Chondrocyte (in vitro differentiated cells): ENCODE measurements at regions not wholly inside any gene's neighbourhood (a gene's known extent, or its start where the extent isn't known, plus 50 kb on each side); places are given as distances from the start of the nearest gene placed in this dataset.

Experiments
- DNase-seq: peaks from one replicate; pipeline ENCODE4 v3.0.0; 2021; ENCODE audit warnings: mixed read lengths, low spot score
- H3K27ac Mint-ChIP-seq: one replicate; pipeline ENCODE4 v1.8.0; 2021; ENCODE audit warnings: mild to moderate bottlenecking, moderate library complexity, mixed read lengths; ENCODE audit not compliant: unreplicated experiment
- H3K27me3 Mint-ChIP-seq: 2 replicates; pipeline ENCODE4 v1.8.0; 2021; ENCODE audit warnings: low read depth, mixed read lengths
- H3K36me3 Mint-ChIP-seq: 2 replicates; pipeline ENCODE4 v1.8.0; 2021; ENCODE audit warnings: low read depth, mixed read lengths
- H3K4me1 Mint-ChIP-seq: 2 replicates; pipeline ENCODE4 v1.8.0; 2021; ENCODE audit warnings: low read depth, mild to moderate bottlenecking, mixed read lengths
- H3K4me3 Mint-ChIP-seq: one replicate; pipeline ENCODE4 v1.8.0; 2021; ENCODE audit warnings: mild to moderate bottlenecking, moderate library complexity, mixed read lengths; ENCODE audit not compliant: unreplicated experiment
- H3K9me3 Mint-ChIP-seq: 2 replicates; pipeline ENCODE4 v1.8.0; 2021; ENCODE audit warnings: low read depth, mixed read lengths
- CTCF ChIP-seq: fragments of 200-600 bp; sonication (generic); IDR thresholded peaks from 2 replicates; pipeline ENCODE4 v1.5.0; 2021; ENCODE audit warnings: antibody characterized with exemption, mild to moderate bottlenecking, moderate library complexity

- Mint-ChIP-seq H3K27ac (no peak overlapping the region), H3K27me3 (peaks cover 4% of the 10 kb centered on the region), H3K36me3 (no peaks in the 10 kb centered on the region), H3K4me1 (peaks cover 24% of the 10 kb centered on the region), H3K9me3 (no peaks in the 10 kb centered on the region), H3K4me3 (no peak overlapping the region)
- TF ChIP-seq CTCF = no peak
- no peak for DNase-seq
Measured at GRCh38 chr16:54512467-54512995, 225.9 kb upstream of the IRX3 start.

GRCh38 chr16:54511222-54511731 is 224.7 kb upstream of the IRX3 start:
- no peak for TF ChIP-seq CTCF
- no peak for DNase-seq
- Mint-ChIP-seq H3K27me3 (peaks cover 10% of the 10 kb centered on the region), H3K9me3 (no peaks in the 10 kb centered on the region), H3K4me3 (no peak overlapping the region), H3K36me3 (no peaks in the 10 kb centered on the region), H3K27ac (peak overlapping the region; percentile 78), H3K4me1 (peaks cover 33% of the 10 kb centered on the region)

- Mint-ChIP-seq H3K9me3 (no peaks in the 10 kb centered on the region), H3K27ac (peak overlapping the region; percentile 78), H3K36me3 (no peaks in the 10 kb centered on the region), H3K27me3 (peaks cover 11% of the 10 kb centered on the region), H3K4me1 (peaks cover 35% of the 10 kb centered on the region), H3K4me3 (no peak overlapping the region)
- DNase-seq = no peak
- TF ChIP-seq CTCF = no peak
Measured at GRCh38 chr16:54510685-54511221, 224.2 kb upstream of the IRX3 start.

- TF ChIP-seq CTCF = no peak
- H3K36me3 Mint-ChIP-seq = no peaks in the 10 kb centered on the region
- peaks cover 14% of the 10 kb centered on the region for H3K27me3 Mint-ChIP-seq
- DNase-seq = no peak
- no peak overlapping the region for H3K27ac Mint-ChIP-seq
- no peak overlapping the region for H3K4me3 Mint-ChIP-seq
- H3K9me3 Mint-ChIP-seq = no peaks in the 10 kb centered on the region
- H3K4me1 Mint-ChIP-seq = peaks cover 35% of the 10 kb centered on the region
Measured at GRCh38 chr16:54509456-54509855, 222.9 kb upstream of the IRX3 start.

- H3K9me3 Mint-ChIP-seq = no peaks in the 10 kb centered on the region
- no peak for TF ChIP-seq CTCF
- peaks cover 36% of the 10 kb centered on the region for H3K4me1 Mint-ChIP-seq
- DNase-seq = no peak
- H3K27ac Mint-ChIP-seq = no peak overlapping the region
- H3K27me3 Mint-ChIP-seq = peaks cover 14% of the 10 kb centered on the region
- no peak overlapping the region for H3K4me3 Mint-ChIP-seq
- no peaks in the 10 kb centered on the region for H3K36me3 Mint-ChIP-seq
Measured at GRCh38 chr16:54508351-54508750, 221.8 kb upstream of the IRX3 start.
